GM13976 (cell line): ENCODE measurements at regions not wholly inside any gene's neighbourhood (a gene's known extent, or its start where the extent isn't known, plus 50 kb on each side); places are given as distances from the start of the nearest gene placed in this dataset.
"Not testable (repeated sequence)": the region's sequence is repeated elsewhere in the genome, so short reads cannot be mapped to it uniquely, and the experiment has no call there.

Experiments
- DNase-seq: peaks from one replicate; pipeline ENCODE4 v3.0.0; 2012; ENCODE audit warnings: low spot score
- in situ Hi-C: fragments of 300-500 bp; cut with MboI; formaldehyde crosslinking; loops from one replicate; pipeline ENCODE4 v1.12.0; 2022; ENCODE audit warnings: low sequenced_read_pairs, mixed read lengths, inconsistent platforms; ENCODE audit not compliant: unreplicated experiment
- TF ChIP-seq, protein P1 (sequence below): IDR thresholded peaks from 2 replicates; pipeline ENCODE4 v1.5.1; 2012; ENCODE audit warnings: borderline replicate concordance, mild to moderate bottlenecking; ENCODE audit not compliant: insufficient read depth; ENCODE audit errors: extremely low read depth, missing control alignments, control extremely low read depth

DNA sequence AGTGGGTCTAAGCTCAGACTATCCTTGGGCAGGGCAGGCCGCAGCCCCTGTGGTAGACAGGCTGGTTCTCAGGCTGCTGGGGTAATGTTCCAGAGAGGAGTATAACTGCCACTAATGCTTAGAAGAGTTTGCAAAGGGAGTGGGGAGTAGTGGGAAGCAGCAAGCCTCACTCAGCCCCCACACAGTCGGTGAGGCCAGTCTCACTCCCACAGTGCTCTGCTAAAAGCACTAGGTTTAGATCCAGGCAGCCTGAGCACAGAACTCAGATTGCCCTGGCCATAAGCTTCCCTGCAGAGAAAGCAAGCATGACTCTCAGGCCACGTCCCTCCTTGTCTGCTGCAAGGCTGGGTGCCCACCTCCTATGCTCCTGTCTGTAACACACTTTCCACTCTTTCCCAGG lies 69.4 kb upstream of the HCN1 start:
- TF ChIP-seq, protein P1, sequence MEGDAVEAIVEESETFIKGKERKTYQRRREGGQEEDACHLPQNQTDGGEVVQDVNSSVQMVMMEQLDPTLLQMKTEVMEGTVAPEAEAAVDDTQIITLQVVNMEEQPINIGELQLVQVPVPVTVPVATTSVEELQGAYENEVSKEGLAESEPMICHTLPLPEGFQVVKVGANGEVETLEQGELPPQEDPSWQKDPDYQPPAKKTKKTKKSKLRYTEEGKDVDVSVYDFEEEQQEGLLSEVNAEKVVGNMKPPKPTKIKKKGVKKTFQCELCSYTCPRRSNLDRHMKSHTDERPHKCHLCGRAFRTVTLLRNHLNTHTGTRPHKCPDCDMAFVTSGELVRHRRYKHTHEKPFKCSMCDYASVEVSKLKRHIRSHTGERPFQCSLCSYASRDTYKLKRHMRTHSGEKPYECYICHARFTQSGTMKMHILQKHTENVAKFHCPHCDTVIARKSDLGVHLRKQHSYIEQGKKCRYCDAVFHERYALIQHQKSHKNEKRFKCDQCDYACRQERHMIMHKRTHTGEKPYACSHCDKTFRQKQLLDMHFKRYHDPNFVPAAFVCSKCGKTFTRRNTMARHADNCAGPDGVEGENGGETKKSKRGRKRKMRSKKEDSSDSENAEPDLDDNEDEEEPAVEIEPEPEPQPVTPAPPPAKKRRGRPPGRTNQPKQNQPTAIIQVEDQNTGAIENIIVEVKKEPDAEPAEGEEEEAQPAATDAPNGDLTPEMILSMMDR, result no peak
- in situ Hi-C loops, result no loop called here
- no peak for DNase-seq

DNA sequence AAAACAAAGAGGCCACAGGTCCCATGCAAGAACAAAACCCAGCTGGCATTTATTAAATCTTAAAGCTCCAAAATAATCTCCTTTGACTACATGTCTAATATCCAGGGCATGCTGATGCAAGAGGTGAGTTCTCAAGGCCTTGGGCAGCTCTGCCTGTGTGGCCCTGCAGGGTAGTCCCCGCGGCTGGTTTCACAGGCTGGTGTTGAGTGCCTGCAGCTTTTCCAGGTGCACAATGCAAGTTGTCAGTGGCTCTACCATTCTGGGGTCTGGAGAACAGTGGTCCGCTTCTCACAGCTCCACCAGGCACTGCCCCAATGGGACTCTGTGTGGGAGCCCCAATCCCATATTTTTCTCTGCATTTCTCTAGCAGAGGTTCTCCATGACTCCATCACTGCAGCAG lies 54.4 kb upstream of the HCN1 start:
- in situ Hi-C loops, result no loop called here
- TF ChIP-seq, protein P1, result no peak
- no peak for DNase-seq

DNA sequence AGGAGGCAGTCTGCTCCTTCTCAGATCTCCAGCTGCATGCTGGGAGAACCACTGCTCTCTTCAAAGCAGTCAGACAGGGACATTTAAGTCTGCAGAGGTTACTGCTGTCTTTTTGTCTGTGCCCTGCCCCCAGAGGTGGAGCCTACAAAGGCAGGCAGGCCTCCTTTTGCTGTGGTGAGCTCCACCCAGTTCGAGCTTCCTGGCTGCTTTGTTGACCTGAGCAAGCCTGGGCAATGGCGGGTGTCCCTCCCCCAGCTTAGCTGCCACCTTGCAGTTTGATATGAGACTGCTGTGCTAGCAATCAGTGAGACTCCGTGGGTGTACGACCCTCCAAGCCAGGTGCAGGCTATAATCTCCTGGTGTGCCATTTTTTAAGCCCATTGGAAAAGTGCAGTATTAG lies 52.3 kb upstream of the HCN1 start:
- DNase-seq, in situ Hi-C loops: not testable (repeated sequence)
